ENCODE measurements at regions not wholly inside any gene's neighbourhood (a gene's known extent, or its start where the extent isn't known, plus 50 kb on each side); places are given as distances from the start of the nearest gene placed in this dataset.

DNA sequence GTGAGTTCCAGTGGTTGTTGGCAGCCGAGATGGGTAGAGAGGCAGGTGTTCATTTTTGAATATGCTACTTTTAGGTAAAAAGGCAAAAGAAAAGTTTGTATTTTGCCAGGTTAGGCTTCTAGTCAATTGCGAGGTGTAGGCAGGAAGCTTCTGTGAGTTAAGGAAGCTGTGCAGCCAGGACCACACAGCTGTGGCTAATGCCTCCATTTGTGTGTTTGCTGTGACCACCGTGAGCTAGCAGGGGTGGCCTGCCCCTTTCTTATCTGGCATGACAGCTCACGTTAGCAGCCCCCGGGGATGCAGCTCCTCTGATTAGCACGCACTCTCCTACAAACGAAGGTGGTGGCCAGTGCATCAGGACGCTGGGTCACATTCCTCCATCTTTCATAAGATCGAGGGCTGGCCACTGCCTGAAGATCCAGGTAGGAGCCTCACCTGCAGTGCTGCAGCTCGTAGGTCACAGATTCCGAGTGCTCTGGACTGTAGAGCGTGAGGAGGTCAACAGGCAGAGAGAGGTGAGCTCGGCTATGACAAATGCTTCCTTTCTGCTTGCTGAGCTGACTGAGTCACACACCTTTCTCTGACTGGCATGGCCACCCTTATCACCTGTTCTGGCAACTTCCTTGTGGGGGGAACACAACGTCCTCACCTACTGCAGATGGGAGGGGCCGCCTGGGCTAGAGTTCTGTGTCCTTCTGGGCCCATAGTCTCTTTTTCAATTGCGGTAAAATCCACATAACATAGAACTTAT is 244.4 kb downstream of the HS3ST3B1 start:
- ChIA-PET CTCF (no interaction called here), POLR2A (no interaction called here), RAD21 (ENCODE audit: low non-redundant PET in 1 of 2, low total read pairs in 2 of 2, uncharacterized antibody in 2 of 2, unreplicated experiment in 2 of 2) (no interaction called here)
- intact Hi-C loops (cut with micrococcal nuclease) = no loop called here
- Histone ChIP-seq H4K20me1 (ENCODE audit: insufficient read depth) (no peaks in the 10 kb centered on the region), H3K27ac (ENCODE audit: low read depth, low read length) (no peak overlapping the region), H3K4me2 (ENCODE audit: low read length) (no peak overlapping the region), H3K9me2 (ENCODE audit: insufficient read depth) (no peaks in the 10 kb centered on the region), H3K36me3 (ENCODE audit: control insufficient read depth in 1 of 2, insufficient read depth in 2 of 2, low read length in 2 of 2) (no peaks in the 10 kb centered on the region), H3K27me3 (ENCODE audit: insufficient read depth, low read length) (no peaks in the 10 kb centered on the region), H3K79me2 (ENCODE audit: insufficient read depth, low read length) (no peaks in the 10 kb centered on the region), H3K9ac (ENCODE audit: low read length) (no peak overlapping the region), H3K4me3 (replicated peaks in 1 of 2; ENCODE audit: low read depth in 1 of 2, low read length in 2 of 2) (no peak overlapping the region), H2AFZ (ENCODE audit: low read depth, low read length, poor library complexity, severe bottlenecking) (no peak overlapping the region), H3K9me3 (ENCODE audit: control insufficient read depth in 1 of 2, insufficient read depth in 1 of 2, low read depth in 1 of 2, low read length in 2 of 2) (peaks cover 0 to 9% of the 10 kb centered on the region in 2 experiments; a peak in 1 of 4 replicates), H3K4me1 (ENCODE audit: control insufficient read depth in 1 of 2, insufficient read depth in 2 of 2, low read length in 2 of 2) (no peaks in the 10 kb centered on the region)
- DNase-seq (ENCODE audit: low read depth, low spot score) = no peak
- ATAC-seq = no peak
- no peak for TF ChIP-seq FOSL1 (IDR thresholded peaks at IDR 0.05; ENCODE audit: low read depth)
- no peak for TF ChIP-seq REST (IDR thresholded peaks at IDR 0.05; ENCODE audit: low read depth)
- TF ChIP-seq CEBPB (IDR thresholded peaks at IDR 0.05; ENCODE audit: low read depth) = no peak
- TF ChIP-seq ZFX (IDR thresholded peaks at IDR 0.05) = no peak
- TF ChIP-seq RAD21 (IDR thresholded peaks at IDR 0.05; ENCODE audit: low read depth) = no peak
- TF ChIP-seq POLR2AphosphoS5 (IDR thresholded peaks at IDR 0.05; ENCODE audit: low read depth, low read length) = no peak
- TF ChIP-seq ZBTB33 (IDR thresholded peaks at IDR 0.05; ENCODE audit: extremely low read depth, insufficient replicate concordance, low read length) = no peak
- TF ChIP-seq ZNF274 (IDR thresholded peaks at IDR 0.05; ENCODE audit: low read depth, low read length) = no peak
- no peak for TF ChIP-seq ATF3 (IDR thresholded peaks at IDR 0.05)
- TF ChIP-seq YY1 (IDR thresholded peaks at IDR 0.05; ENCODE audit: extremely low read depth, insufficient replicate concordance, low read depth, low read length) = no peak
- TF ChIP-seq SIN3A (IDR thresholded peaks at IDR 0.05; ENCODE audit: low read depth) = no peak
- no peak for TF ChIP-seq TCF7L2 (IDR thresholded peaks at IDR 0.05; ENCODE audit: borderline replicate concordance, extremely low read depth, insufficient read depth, insufficient read length)
- no peak for TF ChIP-seq CTCF (IDR thresholded peaks at IDR 0.05 in 2 of 3, conservative IDR thresholded peaks at IDR 0.05 in 1 of 3; ENCODE audit: borderline replicate concordance in 1 of 3, insufficient read depth in 1 of 3, low read depth in 2 of 3, low read length in 2 of 3)
- no peak for TF ChIP-seq SP1 (IDR thresholded peaks at IDR 0.05; ENCODE audit: low read depth)
- no peak for TF ChIP-seq CBX3 (IDR thresholded peaks at IDR 0.05; ENCODE audit: low read depth)
- BruUV-seq (replicated peaks) = no TSS peak
